Activated CD8-positive, alpha-beta memory T cell treated with anti-CD3 and anti-CD28 coated beads, Interleukin-2, amount 10 ng/mL, durations not matched to agents 7 days and 5 days (primary cell): ENCODE measurements at regions not wholly inside any gene's neighbourhood (a gene's known extent, or its start where the extent isn't known, plus 50 kb on each side); places are given as distances from the start of the nearest gene placed in this dataset.

Source experiments
- ATAC-seq: fragments of 150-1000 bp; cut with Tn5 transposase; one replicate; pipeline ENCODE4 v1.10.0; 2021; ENCODE audit warnings: moderate library complexity
- CTCF ChIA-PET: fragments of 350-600 bp; sonication (Branson Sonifier 250); formaldehyde crosslinking; loops from one replicate; lab custom pipeline; 2021; ENCODE audit warnings: antibody characterized with exemption; lab: Charles Lee
- DNase-seq: peaks from one replicate; pipeline ENCODE4 v3.0.0-alpha.2; 2020
- H3K27ac Mint-ChIP-seq: one replicate; pipeline ENCODE4 v1.8.0; 2021; ENCODE audit warnings: mild to moderate bottlenecking, mixed read lengths
- H3K27me3 Mint-ChIP-seq: one replicate; pipeline ENCODE4 v1.8.0; 2021; ENCODE audit warnings: mixed read lengths
- H3K36me3 Mint-ChIP-seq: one replicate; pipeline ENCODE4 v1.8.0; 2021; ENCODE audit warnings: mild to moderate bottlenecking, mixed read lengths
- H3K4me1 Mint-ChIP-seq: one replicate; pipeline ENCODE4 v1.8.0; 2021; ENCODE audit warnings: mixed read lengths
- H3K4me3 Mint-ChIP-seq: one replicate; pipeline ENCODE4 v1.8.0; 2021; ENCODE audit warnings: mild to moderate bottlenecking, moderate library complexity, mixed read lengths
- H3K9me3 Mint-ChIP-seq: one replicate; pipeline ENCODE4 v1.8.0; 2022; ENCODE audit warnings: low read depth, mixed read lengths

DNA sequence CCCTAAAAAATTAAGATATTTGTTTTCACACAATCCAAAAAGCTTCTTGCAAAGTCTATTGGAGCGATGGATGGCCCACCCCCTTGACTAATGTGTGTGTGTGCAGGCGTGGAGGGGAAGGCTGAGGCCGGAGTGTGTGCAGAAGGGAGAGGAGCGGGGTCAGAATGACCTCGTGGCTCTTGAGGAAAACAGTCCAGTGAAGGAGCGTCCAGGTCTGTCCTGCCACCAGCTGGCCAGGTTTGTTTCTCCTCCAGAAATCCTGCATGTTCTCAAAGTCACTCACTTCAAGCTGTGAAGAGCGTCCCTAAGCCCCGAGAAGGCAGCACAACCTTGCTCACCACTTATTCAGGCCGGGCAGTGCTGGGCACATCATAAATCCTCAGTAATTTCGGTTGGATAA is 69.5 kb upstream of the SSX2IP start:
- Mint-ChIP-seq H3K9me3 (no peaks in the 10 kb centered on the region), H3K4me3 (no peak overlapping the region), H3K36me3 (no peaks in the 10 kb centered on the region), H3K27ac (no peak overlapping the region), H3K27me3 (peaks cover 15% of the 10 kb centered on the region), H3K4me1 (peaks cover 8% of the 10 kb centered on the region)
- no peak for DNase-seq
- CTCF ChIA-PET = interaction anchor here (1.4 to 2.9 kb wide), 3 partner anchors 12 to 139 kb away, joined by 3 to 16 read pairs (median 7); no protein-coding TSS in a partner anchor
- ATAC-seq = no peak

DNA sequence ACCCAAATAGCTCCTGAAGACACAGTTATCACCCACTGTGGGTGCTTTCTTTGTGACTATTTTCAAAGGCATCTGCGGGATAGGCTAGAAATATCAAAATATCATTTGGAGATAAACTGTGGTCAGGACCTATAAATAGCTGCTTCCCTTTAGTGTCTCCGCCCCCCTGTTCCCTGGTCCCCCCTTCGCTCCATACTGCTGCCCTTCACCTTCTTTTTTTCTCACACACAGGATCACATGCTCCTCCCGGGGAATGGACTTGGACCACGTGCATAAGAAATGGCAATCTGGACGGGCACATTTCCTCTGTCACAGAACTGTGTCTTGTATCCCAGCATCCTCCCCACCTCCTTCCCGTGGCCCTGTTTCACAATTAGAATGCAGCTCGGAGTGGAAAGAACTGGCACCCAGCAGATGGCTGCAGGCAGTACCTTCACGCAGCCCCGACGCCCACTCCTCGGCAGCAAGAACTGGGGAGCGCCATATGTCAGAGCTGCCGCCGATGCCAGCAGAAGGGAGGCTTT is 68.8 kb upstream of the SSX2IP start:
- Mint-ChIP-seq H3K27me3 (peaks cover 11% of the 10 kb centered on the region), H3K36me3 (no peaks in the 10 kb centered on the region), H3K9me3 (no peaks in the 10 kb centered on the region), H3K4me1 (peaks cover 8% of the 10 kb centered on the region), H3K27ac (no peak overlapping the region), H3K4me3 (peak overlapping the region; percentile 1)
- DNase-seq = no peak
- CTCF ChIA-PET = interaction anchor here (1.4 to 2.9 kb wide), 3 partner anchors 13 to 139 kb away, joined by 3 to 16 read pairs (median 7); no protein-coding TSS in a partner anchor
- no peak for ATAC-seq

DNA sequence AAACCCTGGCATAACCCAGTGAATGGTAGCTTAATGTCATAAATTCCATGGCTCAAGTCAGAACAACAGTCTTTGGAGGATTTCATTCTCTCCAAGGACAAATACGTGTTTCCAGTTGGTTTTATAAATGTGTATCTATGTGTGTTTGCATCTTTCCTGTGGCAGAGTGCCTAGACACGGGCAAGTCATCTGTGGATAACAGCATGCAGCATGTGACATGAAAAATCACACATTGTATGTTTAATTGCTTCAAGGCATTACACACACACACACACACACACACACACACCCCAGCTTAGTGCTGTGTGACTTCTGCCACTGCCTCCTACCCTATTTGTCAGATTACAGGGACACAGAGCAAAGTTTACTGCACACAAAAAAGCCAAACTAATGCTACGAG is 68.2 kb upstream of the SSX2IP start:
- no peak for ATAC-seq
- DNase-seq = no peak
- no peak overlapping the region for H3K27ac Mint-ChIP-seq
- peaks cover 9% of the 10 kb centered on the region for H3K4me1 Mint-ChIP-seq
- no peak overlapping the region for H3K4me3 Mint-ChIP-seq
- CTCF ChIA-PET = interaction anchor here (1.1 to 2.7 kb wide), 2 partner anchors 14 to 24 kb away, joined by 4 to 7 read pairs; no protein-coding TSS in a partner anchor
- H3K27me3 Mint-ChIP-seq = peaks cover 8% of the 10 kb centered on the region
- no peaks in the 10 kb centered on the region for H3K9me3 Mint-ChIP-seq
- no peaks in the 10 kb centered on the region for H3K36me3 Mint-ChIP-seq

DNA sequence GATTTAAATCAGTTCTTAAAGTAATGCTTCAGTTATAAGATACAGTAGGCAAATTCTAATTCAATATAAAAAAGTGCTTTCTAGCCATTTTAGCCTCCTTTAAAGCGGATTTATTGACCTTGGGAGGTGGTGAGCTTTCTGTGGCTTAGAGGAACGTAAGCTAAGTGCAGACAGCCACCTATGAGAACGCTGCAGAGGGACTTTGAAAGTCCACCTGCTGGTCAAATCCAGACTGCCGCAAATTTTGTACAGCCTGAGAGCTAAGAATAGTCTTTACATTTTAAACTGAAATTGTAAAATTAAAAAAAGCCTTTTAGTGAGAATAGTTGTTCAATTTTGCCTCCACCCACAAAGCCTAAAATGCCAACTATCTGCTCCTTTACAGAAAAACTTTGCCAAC is 67.0 kb upstream of the SSX2IP start:
- CTCF ChIA-PET = interaction anchor here (0.8 to 1.3 kb wide), 4 partner anchors 15 to 178 kb away, joined by 3 read pairs; no protein-coding TSS in a partner anchor
- H3K4me1 Mint-ChIP-seq = peaks cover 12% of the 10 kb centered on the region
- ATAC-seq (no peak), DNase-seq (no peak)
- no peak overlapping the region for H3K4me3 Mint-ChIP-seq
- H3K27me3 Mint-ChIP-seq = peaks cover 12% of the 10 kb centered on the region
- no peaks in the 10 kb centered on the region for H3K36me3 Mint-ChIP-seq
- H3K27ac Mint-ChIP-seq = no peak overlapping the region
- no peaks in the 10 kb centered on the region for H3K9me3 Mint-ChIP-seq

DNA sequence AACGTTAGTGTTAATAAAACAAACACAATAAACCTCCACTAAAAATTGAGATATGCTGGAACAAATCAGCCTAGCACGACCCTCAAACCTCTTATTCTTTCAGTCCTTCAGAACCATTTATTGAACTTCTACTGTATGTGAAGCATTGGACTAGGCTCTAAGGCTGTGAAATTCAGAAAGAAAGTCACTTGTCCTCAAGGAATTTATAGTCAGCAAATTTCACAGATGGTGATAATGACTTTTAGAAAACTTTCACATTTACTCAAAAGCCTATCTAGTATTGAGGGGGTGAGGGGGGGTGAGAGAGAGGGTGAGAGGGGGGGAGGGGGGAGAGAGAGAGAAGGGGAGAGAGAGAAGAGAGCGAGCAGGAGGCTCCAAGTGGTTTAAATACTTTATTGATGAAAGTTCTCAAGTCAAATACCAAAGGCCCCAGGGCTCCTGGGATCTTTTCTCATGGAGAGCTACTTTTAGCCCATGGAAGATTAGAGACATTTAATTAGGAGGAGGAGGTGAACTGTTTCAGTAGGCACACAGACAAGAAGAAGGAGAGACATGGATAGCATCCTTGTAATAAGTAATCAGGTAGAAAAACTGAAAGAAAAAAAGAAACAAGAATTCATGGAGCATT is 66.3 kb upstream of the SSX2IP start:
- Mint-ChIP-seq H3K27ac (no peak overlapping the region), H3K9me3 (no peaks in the 10 kb centered on the region), H3K4me1 (peaks cover 12% of the 10 kb centered on the region), H3K27me3 (peaks cover 10% of the 10 kb centered on the region), H3K4me3 (no peak overlapping the region), H3K36me3 (no peaks in the 10 kb centered on the region)
- CTCF ChIA-PET = interaction anchor here (0.8 to 1.3 kb wide), 4 partner anchors 15 to 179 kb away, joined by 3 read pairs; no protein-coding TSS in a partner anchor
- DNase-seq = no peak
- no peak for ATAC-seq

DNA sequence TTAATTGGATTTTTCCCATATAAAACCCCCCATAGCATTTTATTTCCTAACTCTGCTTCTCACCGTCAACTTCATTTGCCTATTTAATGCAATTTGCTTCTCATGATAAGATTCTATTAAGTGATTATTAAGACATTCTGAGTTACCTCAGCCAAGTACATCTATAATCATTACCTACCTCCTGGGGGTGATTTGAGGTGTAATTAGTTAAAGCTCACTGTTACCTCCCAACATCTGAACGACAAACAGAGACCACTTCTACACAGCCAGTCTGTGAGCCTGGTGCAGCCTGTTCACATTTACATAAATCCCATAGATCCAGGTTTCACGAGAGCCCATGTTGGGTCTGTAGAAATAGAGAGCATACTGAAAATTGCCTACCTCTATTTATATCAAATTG is 65.7 kb upstream of the SSX2IP start:
- H3K4me3 Mint-ChIP-seq = no peak overlapping the region
- peaks cover 12% of the 10 kb centered on the region for H3K4me1 Mint-ChIP-seq
- no peak for DNase-seq
- no peak overlapping the region for H3K27ac Mint-ChIP-seq
- no peak for ATAC-seq
- H3K27me3 Mint-ChIP-seq = peaks cover 10% of the 10 kb centered on the region
- no peaks in the 10 kb centered on the region for H3K36me3 Mint-ChIP-seq
- no peaks in the 10 kb centered on the region for H3K9me3 Mint-ChIP-seq
- CTCF ChIA-PET = no interaction called here

DNA sequence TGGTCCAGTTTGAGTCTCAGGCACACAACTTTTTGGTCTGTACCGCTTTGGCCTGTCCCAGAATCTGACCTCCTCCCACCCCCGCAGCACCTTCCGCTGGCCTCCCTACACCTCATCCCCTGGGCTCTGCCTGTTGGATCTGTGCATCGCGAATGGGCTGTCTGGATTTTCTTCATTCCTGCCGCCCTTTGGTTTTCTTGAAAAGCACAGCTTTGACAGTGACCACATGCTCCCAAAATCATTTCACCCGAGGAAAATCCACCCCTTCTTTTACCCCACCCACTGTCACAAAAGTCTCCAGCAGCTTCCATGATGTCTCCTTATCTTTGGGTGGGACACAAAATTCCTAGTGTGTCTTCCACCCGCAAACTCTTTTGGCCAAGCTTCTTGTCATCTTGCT is 65.0 kb upstream of the SSX2IP start:
- Mint-ChIP-seq H3K27ac (no peak overlapping the region), H3K36me3 (no peaks in the 10 kb centered on the region), H3K27me3 (peaks cover 9% of the 10 kb centered on the region), H3K4me1 (peaks cover 12% of the 10 kb centered on the region), H3K9me3 (no peaks in the 10 kb centered on the region), H3K4me3 (no peak overlapping the region)
- no peak for DNase-seq
- CTCF ChIA-PET = interaction anchor here (0.8 to 1.3 kb wide), 2 partner anchors 17 to 614 kb away, joined by 3 to 4 read pairs; no protein-coding TSS in a partner anchor
- ATAC-seq = no peak

DNA sequence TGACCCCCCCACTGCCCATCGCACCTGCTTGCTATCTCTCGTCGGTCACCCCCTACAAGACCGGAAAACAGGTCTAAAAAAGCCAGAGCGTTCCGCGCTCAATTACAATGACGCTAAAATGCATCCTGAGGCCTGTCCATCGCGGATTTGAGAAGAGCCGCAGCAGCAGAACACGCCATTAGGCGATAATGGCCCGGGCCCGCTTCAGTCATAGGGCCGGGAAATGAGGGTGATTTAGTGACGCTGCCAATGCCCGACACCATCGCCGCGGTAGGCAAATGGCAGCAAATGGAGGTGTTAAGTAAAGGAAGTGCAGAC is 64.1 kb upstream of the SSX2IP start:
- H3K4me1 Mint-ChIP-seq = peaks cover 17% of the 10 kb centered on the region
- H3K9me3 Mint-ChIP-seq = no peaks in the 10 kb centered on the region
- H3K27ac Mint-ChIP-seq = no peak overlapping the region
- H3K27me3 Mint-ChIP-seq = peaks cover 4% of the 10 kb centered on the region
- DNase-seq (no peak), ATAC-seq (no peak)
- H3K36me3 Mint-ChIP-seq = no peaks in the 10 kb centered on the region
- no peak overlapping the region for H3K4me3 Mint-ChIP-seq
- CTCF ChIA-PET = interaction anchor here (0.9 to 2.6 kb wide), 9 partner anchors 8 to 613 kb away, joined by 3 to 33 read pairs (median 7); no protein-coding TSS in a partner anchor

DNA sequence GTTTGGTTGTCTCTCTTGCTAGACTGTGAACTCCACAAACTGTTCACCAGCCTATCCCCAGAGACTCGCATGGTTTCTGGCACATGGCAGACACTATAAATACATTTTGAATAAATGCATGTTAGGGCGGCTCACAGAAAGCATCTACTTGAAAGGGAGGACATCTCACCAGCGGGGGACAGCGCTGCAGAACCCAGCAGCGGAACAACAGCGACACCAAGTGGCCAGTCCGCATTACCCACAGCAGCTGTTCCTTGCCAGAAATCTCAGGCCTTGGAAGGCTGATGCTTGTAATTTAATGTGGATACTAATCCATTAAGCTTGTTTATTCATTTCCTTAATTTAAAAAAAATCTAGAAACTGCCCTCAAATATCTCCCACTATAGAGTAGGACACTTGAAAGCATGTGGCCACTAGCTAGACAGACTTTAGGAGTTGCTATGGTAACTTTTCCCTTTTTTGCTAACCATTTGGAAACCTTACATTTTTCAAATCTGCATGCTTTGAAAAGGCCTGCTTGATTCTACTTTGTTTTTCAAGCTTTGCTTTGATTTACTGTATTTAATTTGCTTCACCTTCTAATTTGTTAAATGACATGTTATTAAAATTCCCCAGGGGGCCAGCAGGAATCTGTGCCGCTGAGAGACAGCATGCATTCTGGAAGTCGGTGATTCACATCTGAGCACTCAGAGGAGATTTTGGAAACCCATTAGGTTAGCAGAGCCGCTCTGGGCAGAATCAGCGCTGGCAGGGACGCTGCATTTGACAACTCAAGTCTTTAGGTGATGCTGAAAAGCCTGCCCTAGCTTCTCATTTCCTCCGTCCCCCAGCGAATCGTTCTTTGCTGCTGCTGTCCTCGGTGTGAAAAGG is 63.5 kb upstream of the SSX2IP start:
- Mint-ChIP-seq H3K27me3 (peaks cover 4% of the 10 kb centered on the region), H3K27ac (no peak overlapping the region), H3K4me3 (no peak overlapping the region), H3K4me1 (peaks cover 15% of the 10 kb centered on the region), H3K9me3 (no peaks in the 10 kb centered on the region), H3K36me3 (no peaks in the 10 kb centered on the region)
- DNase-seq (peak; percentile 75), ATAC-seq (peak; percentile 88)
- CTCF ChIA-PET = interaction anchor here (0.7 to 2.6 kb wide), 21 partner anchors 9 to 823 kb away, joined by 3 to 33 read pairs (median 4); partner anchors contain the start of genes GNG5 and SPATA1

DNA sequence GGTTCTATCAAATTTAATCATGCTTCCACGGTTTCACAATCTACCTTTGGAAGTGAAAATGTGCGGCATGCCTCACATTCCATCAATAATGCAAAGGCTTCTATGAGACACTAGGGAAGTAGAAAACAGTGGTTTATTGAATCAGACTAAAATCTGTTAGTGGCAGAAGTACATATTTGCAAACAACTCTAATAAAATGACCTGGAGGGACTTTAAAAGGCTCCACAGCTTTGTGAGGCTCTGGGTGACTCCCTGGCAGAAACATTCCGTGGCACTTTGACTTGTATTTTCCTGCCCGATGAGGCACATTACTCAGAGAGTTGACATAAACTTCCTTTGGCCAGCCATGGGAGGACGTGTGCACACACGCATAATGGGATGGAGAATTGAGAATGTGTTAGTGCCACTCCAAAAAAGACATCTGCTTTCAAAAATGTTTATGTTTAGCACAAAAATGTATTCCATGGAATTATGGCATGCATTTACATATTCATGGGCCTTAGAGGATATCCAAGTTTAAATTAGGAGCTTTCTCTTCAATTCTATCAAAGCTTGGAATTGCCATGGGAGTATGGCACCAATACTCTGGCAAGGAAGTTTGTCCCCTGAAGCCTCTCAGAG is 60.0 kb upstream of the SSX2IP start:
- ATAC-seq (no peak), DNase-seq (no peak)
- H3K36me3 Mint-ChIP-seq = no peaks in the 10 kb centered on the region
- peaks cover 4% of the 10 kb centered on the region for H3K27me3 Mint-ChIP-seq
- H3K9me3 Mint-ChIP-seq = no peaks in the 10 kb centered on the region
- peaks cover 11% of the 10 kb centered on the region for H3K4me1 Mint-ChIP-seq
- CTCF ChIA-PET = interaction anchor here (0.8 to 1.6 kb wide), 3 partner anchors 307 to 308 kb away, joined by 3 to 5 read pairs (median 4); no protein-coding TSS in a partner anchor
- no peak overlapping the region for H3K27ac Mint-ChIP-seq
- H3K4me3 Mint-ChIP-seq = no peak overlapping the region

DNA sequence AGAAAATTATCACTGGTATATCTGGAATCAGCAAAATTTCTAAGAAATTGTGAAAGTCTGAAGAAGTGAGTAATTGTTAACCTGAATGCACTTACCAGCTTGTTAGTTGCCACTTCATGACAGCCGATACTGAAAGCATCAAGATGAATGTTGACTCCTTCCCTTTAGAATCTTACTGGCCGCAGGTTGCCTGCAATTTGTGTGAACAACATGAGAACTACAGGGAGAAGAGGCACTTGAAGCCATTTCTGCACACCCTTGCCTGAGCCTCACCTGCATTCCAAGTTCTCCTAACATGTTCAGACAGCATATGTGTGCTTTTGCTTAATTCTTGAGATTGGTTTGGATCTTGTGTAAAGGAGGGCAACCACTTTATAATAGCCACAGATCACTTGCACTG is 59.2 kb upstream of the SSX2IP start:
- Mint-ChIP-seq H3K4me3 (no peak overlapping the region), H3K27me3 (peaks cover 4% of the 10 kb centered on the region), H3K36me3 (no peaks in the 10 kb centered on the region), H3K4me1 (peaks cover 12% of the 10 kb centered on the region), H3K9me3 (no peaks in the 10 kb centered on the region), H3K27ac (no peak overlapping the region)
- no peak for DNase-seq
- ATAC-seq = no peak
- CTCF ChIA-PET = interaction anchor here (0.6 to 1.6 kb wide), 2 partner anchors 33 to 307 kb away, joined by 3 to 4 read pairs; no protein-coding TSS in a partner anchor

DNA sequence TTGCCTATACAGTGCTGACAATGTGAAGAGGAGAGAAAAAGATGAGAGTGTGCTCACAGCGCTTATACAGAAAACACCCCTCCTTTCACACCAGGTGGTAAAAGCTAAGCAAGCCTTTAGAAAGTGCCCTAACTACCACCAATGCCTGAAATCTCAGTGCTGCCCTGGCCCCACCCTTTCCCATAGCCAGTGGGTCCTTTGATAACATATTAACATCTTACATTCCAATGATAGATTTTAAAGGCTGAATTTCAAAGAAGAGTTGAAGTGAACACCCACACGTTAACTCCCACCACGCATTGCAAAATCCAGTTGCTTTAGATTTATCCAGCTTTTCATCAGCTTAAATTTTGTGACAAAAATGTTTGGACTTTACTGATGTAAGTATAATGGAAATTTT is 58.1 kb upstream of the SSX2IP start:
- Mint-ChIP-seq H3K4me1 (peaks cover 16% of the 10 kb centered on the region), H3K27ac (no peak overlapping the region), H3K27me3 (peaks cover 2% of the 10 kb centered on the region), H3K4me3 (no peak overlapping the region), H3K36me3 (no peaks in the 10 kb centered on the region), H3K9me3 (no peaks in the 10 kb centered on the region)
- CTCF ChIA-PET = interaction anchor here (1.2 to 1.6 kb wide), 2 partner anchors 127 to 306 kb away, joined by 4 to 5 read pairs; no protein-coding TSS in a partner anchor
- ATAC-seq (no peak), DNase-seq (no peak)

DNA sequence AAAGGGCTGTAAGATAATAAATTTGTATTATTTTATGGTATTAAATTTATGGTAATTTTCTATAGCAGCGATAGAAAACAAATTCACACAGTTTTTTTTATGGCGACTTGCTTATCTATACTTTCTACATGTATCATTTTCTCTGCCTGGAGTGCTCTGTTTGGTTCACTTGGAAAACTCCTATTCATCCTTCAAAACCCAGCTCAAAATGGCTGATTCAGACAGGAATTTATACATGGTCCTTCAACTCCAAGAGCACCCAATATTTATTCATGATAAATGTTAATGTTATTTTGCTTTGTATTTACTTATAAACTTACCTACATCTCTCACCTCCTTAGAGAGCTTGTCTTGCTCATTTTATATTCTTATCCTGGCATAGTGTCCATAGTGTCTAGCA is 55.6 kb upstream of the SSX2IP start:
- CTCF ChIA-PET = interaction anchor here (0.7 to 2.5 kb wide), 2 partner anchors 27 to 292 kb away, joined by 5 read pairs; no protein-coding TSS in a partner anchor

More for the DNA sequence above, 55.6 kb upstream of the SSX2IP start:
- no peak overlapping the region for H3K27ac Mint-ChIP-seq
- no peaks in the 10 kb centered on the region for H3K27me3 Mint-ChIP-seq
- H3K4me1 Mint-ChIP-seq = peaks cover 26% of the 10 kb centered on the region
- H3K9me3 Mint-ChIP-seq = no peaks in the 10 kb centered on the region
- no peak overlapping the region for H3K4me3 Mint-ChIP-seq
- ATAC-seq (no peak), DNase-seq (no peak)
- no peaks in the 10 kb centered on the region for H3K36me3 Mint-ChIP-seq
